A673 (cell line): ENCODE measurements at regions not wholly inside any gene's neighbourhood (a gene's known extent, or its start where the extent isn't known, plus 50 kb on each side); places are given as distances from the start of the nearest gene placed in this dataset.

Experiments used
- BruUV-seq: library from RNA; stranded (reverse); fragments of 400-500 nt; replicated peaks from 2 replicates; lab custom pipeline; 2021; lab: Mats Ljungman, UMichigan
- CTCF ChIA-PET: fragments of 300-600 bp; sonication (Branson Sonifier 250); formaldehyde crosslinking; loops from one replicate; lab custom pipeline; 2022; ENCODE audit warnings: antibody characterized with exemption; lab: Charles Lee
- POLR2A ChIA-PET: fragments of 300-600 bp; sonication (Branson Sonifier 250); formaldehyde crosslinking; loops from one replicate; lab custom pipeline; 2022; ENCODE audit warnings: antibody characterized with exemption; ENCODE audit not compliant: low non-redundant PET; lab: Charles Lee
- DNase-seq: peaks from one replicate; pipeline ENCODE4 v3.0.0-alpha.2; 2015; ENCODE audit warnings: low spot score
- H3K27ac ChIP-seq: fragments of 200-600 bp; sonication (generic); 2 replicates; pipeline ENCODE4 v1.5.1; 2016; ENCODE audit warnings: mixed run types, low read depth, mild to moderate bottlenecking, mixed read lengths, antibody characterized with exemption, low read length; ENCODE audit not compliant: poor library complexity, severe bottlenecking
- H3K27me3 ChIP-seq: fragments of 200-600 bp; sonication (generic); replicated peaks from 2 replicates; pipeline ENCODE4 v1.6.1; 2017; ENCODE audit warnings: mixed run types, low read depth, mild to moderate bottlenecking, mixed read lengths, antibody characterized with exemption, low read length; ENCODE audit not compliant: insufficient read depth, poor library complexity
- H3K36me3 ChIP-seq: fragments of 200-600 bp; sonication (generic); 2 replicates; pipeline ENCODE4 v1.6.1; 2016; ENCODE audit warnings: mixed run types, mild to moderate bottlenecking, mixed read lengths, antibody characterized with exemption, low read length; ENCODE audit not compliant: insufficient read depth, poor library complexity, severe bottlenecking
- H3K4me1 ChIP-seq: fragments of 200-600 bp; sonication (generic); 2 replicates; pipeline ENCODE4 v1.6.1; 2017; ENCODE audit warnings: mixed run types, mild to moderate bottlenecking, mixed read lengths, antibody characterized with exemption, low read length; ENCODE audit not compliant: insufficient read depth, poor library complexity, severe bottlenecking
- H3K4me3 ChIP-seq: fragments of 200-600 bp; sonication (generic); 2 replicates; pipeline ENCODE4 v1.5.1; 2016; ENCODE audit warnings: low read depth, mixed run types, mild to moderate bottlenecking, mixed read lengths, low read length; ENCODE audit not compliant: poor library complexity, severe bottlenecking
- H3K9me3 ChIP-seq: fragments of 200-600 bp; sonication (generic); 2 replicates; pipeline ENCODE4 v1.6.1; 2016; ENCODE audit warnings: mixed run types, low read depth, mild to moderate bottlenecking, mixed read lengths, antibody characterized with exemption, low read length; ENCODE audit not compliant: poor library complexity, severe bottlenecking
- CTCF ChIP-seq: fragments of 300-800, 200-600 bp; sonication (generic); conservative IDR thresholded peaks from 2 replicates; pipeline ENCODE4 v1.5.1; 2017; ENCODE audit warnings: low read depth, mild to moderate bottlenecking, antibody characterized with exemption, low read length, moderate library complexity, mixed read lengths
- EZH2 ChIP-seq: fragments of 200-600 bp; sonication (generic); IDR thresholded peaks from 2 replicates; pipeline ENCODE4 v1.6.1; 2017; ENCODE audit warnings: borderline replicate concordance, low read depth, mild to moderate bottlenecking, mixed read lengths, antibody characterized with exemption, low read length; ENCODE audit not compliant: poor library complexity, severe bottlenecking
- intact Hi-C: fragments of 100-400 bp; cut with micrococcal nuclease; formaldehyde crosslinking; loops from one replicate; pipeline ENCODE4 v1.10.0; 2022; ENCODE audit not compliant: unreplicated experiment

- DNase-seq = peak; percentile 35
- TF ChIP-seq CTCF (no peak), EZH2 (no peak)
- Histone ChIP-seq H3K36me3 (no peaks in the 10 kb centered on the region), H3K27me3 (no peaks in the 10 kb centered on the region), H3K4me1 (peaks cover 39% of the 10 kb centered on the region), H3K4me3 (no peak overlapping the region), H3K27ac (peak overlapping the region; percentile 64), H3K9me3 (no peaks in the 10 kb centered on the region)
- no TSS peak for BruUV-seq
- ChIA-PET CTCF (no interaction called here), POLR2A (no interaction called here)
- intact Hi-C loops = no loop called here
Observed at GRCh38 chr2:15043336-15044058, 411.0 kb downstream of the LRATD1 start.

DNA sequence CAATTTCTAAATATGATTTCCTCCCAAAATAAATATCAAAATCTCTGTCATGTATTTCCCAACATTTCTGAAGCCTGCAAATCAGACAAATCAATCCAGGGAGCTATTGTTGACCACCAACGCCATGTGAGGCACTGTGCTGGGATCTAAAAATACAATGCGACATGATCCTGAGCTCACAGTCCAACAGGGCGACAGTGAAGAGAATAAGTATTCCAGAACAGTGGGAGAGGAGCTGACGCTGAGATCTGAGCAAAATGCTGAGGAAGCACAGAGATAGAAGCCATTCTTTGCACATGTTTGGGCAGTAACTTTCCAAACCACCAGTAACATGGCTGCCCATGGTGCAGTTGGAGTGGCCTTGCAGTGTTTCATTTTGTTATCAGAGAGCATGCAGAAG, 412.5 kb downstream of the LRATD1 start:
- no TSS peak for BruUV-seq
- CTCF ChIA-PET = no interaction called here

GRCh38 chr2:15047184-15047583, 414.7 kb downstream of the LRATD1 start:
- intact Hi-C loops = no loop called here
- H3K27ac ChIP-seq = no peak overlapping the region
- CTCF ChIA-PET = no interaction called here
- no peak for TF ChIP-seq EZH2
- TF ChIP-seq CTCF = no peak
- no peaks in the 10 kb centered on the region for H3K27me3 ChIP-seq
- H3K4me1 ChIP-seq = peaks cover 12% of the 10 kb centered on the region
- no peak overlapping the region for H3K4me3 ChIP-seq
- POLR2A ChIA-PET = no interaction called here
- no TSS peak for BruUV-seq
- H3K9me3 ChIP-seq = no peaks in the 10 kb centered on the region
- DNase-seq = no peak
- no peaks in the 10 kb centered on the region for H3K36me3 ChIP-seq

More for the DNA sequence above, 412.5 kb downstream of the LRATD1 start:
- Histone ChIP-seq H3K4me1 (peaks cover 28% of the 10 kb centered on the region), H3K27ac (no peak overlapping the region), H3K36me3 (no peaks in the 10 kb centered on the region), H3K4me3 (no peak overlapping the region), H3K9me3 (no peaks in the 10 kb centered on the region), H3K27me3 (no peaks in the 10 kb centered on the region)
- TF ChIP-seq CTCF = no peak
- TF ChIP-seq EZH2 = no peak
- no peak for DNase-seq
- intact Hi-C loops = no loop called here
- POLR2A ChIA-PET = no interaction called here
